ENCODE measurements at regions not wholly inside any gene's neighbourhood (a gene's known extent, or its start where the extent isn't known, plus 50 kb on each side); places are given as distances from the start of the nearest gene placed in this dataset.
A peak's percentile ranks its signal among the peaks of the same experiment; 100 is the strongest.

DNA sequence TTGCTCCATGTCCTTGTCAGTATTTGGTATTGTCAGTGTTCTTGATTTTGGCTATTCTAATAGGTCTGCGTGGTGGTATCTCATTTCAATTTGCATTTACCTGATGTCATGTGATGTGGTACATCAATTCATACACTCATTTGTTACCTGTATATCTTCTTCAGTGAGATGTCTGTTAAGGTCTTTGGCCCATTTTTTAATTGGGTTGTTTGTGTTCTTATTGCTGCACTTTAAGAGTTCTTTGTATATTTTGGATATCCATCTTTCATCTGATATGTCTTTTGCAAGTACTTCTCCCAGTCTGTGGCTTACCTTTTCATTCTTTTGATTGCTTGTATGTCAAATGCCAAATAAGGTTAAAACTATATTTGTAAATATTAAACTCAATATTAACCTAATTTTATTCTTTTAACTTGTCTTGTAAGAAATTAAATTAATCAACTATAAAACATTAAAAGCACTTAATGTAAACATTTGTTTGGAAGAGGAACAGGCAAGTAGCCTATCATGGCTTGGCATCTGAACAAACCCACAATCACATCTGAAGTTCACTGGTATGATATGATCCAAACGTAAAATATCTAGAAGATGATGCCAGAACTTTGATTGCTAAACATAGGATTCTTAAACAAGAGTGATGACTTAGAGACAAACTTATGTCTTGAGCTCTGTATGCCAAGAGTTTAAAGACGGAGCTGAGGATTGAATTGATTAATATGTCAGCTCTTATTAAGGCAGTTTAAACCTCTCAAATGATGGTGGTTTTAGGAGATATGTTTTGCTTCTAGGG lies 587.3 kb downstream of the ANXA1 start:
- no peak for FAIRE-seq
- no peak for DNase-seq (ENCODE audit: insufficient read length, low spot score)

DNA sequence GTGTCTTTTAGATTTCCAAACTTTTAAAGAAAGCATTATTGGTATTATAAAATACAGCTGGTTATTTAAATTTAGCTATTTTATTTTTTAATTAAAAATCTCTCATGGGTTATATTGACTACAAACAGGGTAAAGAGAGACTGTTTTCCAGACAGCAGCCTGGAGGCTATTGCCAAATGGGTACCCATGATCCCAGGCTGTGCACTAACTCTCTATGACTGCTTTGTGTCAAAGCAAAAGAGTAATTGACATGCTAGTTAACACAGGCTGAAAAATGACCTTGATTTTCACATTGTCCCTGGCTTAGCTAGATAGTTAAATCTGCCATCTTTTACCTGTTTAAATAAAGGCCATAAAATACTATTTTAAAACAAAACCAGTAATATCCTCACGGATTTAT lies 589.7 kb downstream of the ANXA1 start:
- DNase-seq (ENCODE audit: insufficient read length, low spot score) (no peak), FAIRE-seq (no peak)

DNA sequence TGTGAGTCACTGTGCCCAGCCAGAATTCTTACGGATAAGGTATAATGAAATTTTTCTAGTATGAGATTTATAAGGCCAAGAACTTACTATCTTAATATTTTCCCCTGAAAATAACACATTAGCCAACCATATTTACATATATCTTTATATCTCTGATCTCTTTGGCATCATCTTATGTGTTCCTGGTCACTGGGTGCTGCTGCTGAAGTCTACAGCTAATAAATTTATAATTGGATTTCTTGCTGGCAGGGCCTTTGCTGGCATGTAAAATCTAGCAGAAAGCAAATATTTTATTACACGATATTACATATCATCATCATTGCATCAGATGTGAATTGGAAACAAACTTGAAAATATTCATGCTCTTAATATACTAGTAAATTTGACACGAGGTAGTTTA lies 590.7 kb downstream of the ANXA1 start:
- DNase-seq (ENCODE audit: insufficient read length, low spot score): no peak
- FAIRE-seq: no peak

DNA sequence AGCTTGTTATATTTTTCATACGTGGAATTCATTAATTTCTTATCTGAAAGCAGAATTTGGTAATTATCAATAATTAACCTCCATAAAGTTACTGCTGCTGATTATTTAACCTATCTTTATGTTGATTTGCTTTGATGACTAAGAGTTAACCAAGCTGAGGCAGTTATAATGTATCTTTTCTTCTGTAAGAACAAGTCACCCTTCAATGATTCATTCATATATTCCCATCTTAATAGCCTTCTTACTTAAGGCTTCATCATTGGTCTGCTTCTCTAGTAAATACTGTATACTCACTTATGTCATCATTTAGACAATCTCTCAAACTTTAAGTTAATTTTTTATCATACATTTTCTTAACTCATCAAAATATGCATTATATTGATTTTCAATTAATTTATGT lies 592.2 kb downstream of the ANXA1 start:
- DNase-seq (ENCODE audit: insufficient read length, low spot score) (no peak), FAIRE-seq (no peak)

DNA sequence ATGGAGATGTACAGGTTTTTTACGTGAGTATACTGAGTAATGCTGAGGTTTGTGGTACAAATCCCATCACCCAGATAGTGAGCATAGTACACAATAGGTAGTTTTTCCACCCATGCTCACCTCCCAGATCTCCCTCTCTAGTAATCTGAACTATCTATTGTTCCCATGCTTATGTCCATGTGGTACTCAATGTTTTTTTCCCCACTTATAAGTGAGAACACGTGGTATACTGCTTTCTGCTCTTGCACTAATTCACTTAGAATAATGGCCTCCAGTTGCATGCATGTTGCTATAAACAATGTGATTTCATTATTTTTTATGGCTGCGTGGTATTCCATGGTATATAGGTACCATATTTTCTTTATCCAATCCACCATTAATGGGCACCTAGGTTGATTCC lies 593.9 kb downstream of the ANXA1 start:
- no peak for FAIRE-seq
- no peak for DNase-seq (ENCODE audit: insufficient read length, low spot score)

DNA sequence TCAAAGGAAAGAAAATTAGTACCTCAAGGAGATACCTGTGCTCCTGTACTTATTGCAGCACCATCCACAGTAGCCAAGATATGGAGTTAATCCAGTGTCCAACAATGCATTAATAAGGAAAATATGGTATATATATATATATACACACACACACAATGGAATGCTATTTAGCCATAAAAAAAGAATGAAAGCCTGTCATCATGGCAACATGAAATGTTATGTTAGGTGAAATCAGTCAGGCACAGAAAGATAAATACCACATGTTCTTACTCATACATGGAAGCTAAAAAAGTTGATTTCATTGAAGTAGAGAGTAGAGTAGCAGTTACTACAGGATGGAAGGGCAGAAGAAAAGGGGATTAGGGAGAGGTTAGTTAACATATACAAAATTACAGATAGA lies 601.5 kb downstream of the ANXA1 start:
- FAIRE-seq: no peak

DNA sequence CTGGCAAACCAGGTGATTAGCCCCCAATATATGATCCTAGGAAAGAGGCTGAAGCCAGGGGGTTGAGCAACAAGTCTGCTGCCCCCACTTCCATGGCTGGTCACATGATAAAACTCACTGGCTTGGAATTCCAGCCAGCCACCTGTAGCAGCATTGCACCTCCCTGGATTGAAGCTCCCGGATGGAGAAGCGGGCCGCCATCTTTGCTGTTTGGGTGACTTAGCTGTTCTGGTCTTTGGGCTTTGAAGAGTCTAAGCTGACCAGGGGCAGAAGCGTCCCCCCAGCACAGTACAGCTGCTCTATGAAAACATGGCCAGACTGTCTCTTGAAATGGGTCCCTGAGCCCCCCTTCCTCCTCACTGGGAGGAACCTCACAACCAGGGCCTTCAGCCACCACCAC lies 610.2 kb downstream of the ANXA1 start:
- DNase-seq (ENCODE audit: insufficient read length, low spot score): no peak
- FAIRE-seq: no peak

More for the DNA sequence above, 601.5 kb downstream of the ANXA1 start:
- DNase-seq (ENCODE audit: insufficient read length, low spot score): no peak

DNA sequence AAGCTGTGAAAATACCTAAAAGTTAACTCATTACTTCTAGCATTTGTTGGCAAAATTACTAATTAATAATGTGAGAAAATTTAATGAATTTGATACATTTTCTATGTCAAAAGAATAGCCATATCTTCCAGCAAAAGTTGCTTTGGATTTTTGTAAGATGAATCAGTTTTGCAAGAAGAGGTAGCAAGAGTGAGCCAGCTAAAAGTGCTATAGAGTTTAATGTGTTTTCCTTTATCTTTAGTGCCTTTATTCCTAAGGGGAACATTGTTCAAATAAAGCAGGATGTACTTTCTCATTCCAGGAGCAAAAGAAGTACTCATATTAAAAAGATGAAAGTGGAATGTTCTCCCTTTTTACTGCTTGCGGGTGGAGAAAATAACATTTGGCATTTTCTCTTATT lies 622.2 kb downstream of the ANXA1 start:
- FAIRE-seq (no peak), DNase-seq (ENCODE audit: insufficient read length, low spot score) (no peak)

DNA sequence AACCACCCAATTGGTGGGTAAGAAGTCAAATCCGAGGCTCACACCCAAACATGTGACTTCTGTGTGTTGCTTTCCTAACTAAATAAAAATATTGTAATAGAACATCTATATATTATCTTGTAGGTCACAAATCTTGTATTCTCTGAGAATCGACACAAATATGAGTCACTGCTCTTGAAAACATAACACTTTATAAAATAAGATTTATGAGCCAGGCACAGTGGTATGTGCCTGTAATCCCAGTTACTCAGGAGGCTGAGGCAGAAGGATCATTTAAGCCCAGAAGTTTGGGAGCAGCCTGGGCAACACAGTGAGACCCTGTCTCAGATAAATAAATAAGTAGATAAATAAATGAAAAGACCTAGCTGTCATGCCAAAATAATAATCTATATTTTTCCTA lies 624.1 kb downstream of the ANXA1 start:
- DNase-seq (ENCODE audit: insufficient read length, low spot score) (no peak), FAIRE-seq (no peak)

DNA sequence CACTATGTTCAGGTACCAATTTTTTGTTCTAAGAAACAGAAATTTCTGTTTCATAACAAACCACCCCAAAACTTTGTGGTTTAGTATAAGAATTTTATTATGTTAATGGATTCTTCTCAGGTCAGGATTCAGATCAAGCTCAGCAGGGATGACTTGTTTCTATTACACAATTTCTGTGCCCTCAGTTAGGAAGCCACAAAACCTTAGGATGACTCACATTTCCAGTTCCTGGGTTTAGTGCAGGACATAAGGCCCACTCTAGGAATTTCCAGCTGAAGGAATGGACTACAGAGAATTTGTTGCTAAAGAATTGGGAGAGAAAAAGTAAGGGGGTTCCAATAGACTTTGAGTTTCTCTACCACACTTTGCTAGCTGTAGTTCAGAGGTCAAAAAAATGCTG lies 629.3 kb downstream of the ANXA1 start:
- DNase-seq (ENCODE audit: insufficient read length, low spot score) (peak; percentile 1), FAIRE-seq (no peak)

DNA sequence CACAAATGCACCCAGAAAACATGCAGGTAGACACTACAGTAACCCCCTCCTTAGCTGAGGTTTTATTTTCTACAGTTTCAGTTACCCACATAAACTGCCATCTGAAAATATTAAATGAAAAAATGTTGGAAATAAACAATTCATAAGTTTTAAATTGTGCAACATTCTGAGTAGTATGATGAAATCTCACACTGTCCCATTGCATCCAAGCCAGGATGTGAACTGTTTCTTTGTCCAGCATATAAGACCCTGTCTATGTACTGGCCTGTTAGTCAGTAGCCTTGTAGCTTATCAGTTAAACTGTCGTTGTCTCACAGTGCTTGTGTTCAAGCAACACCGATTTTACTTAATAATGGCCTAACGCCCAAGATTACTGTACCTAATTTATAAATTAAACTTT lies 630.5 kb downstream of the ANXA1 start:
- DNase-seq (ENCODE audit: insufficient read length, low spot score) (no peak), FAIRE-seq (no peak)

DNA sequence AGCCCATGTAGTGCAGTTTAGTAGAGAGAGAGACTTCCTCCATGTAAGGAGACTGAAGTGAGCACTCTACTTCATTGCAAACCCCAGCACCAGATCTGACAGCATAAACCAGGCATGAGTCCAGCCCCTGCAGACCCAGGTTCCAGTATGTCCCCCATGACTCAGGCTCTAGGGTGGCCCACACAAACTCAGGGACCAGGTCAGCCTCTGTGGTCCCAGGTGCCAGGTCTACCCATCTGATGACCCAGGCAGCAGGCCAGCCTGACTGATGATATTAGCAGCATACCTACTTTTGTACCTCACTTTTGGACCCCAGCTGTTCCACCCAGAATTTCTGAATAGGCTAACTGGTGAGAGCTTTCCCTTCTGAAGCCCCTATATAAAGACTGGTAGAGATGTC lies 647.8 kb downstream of the ANXA1 start:
- no peak for FAIRE-seq
- no peak for DNase-seq (ENCODE audit: insufficient read length, low spot score)

DNA sequence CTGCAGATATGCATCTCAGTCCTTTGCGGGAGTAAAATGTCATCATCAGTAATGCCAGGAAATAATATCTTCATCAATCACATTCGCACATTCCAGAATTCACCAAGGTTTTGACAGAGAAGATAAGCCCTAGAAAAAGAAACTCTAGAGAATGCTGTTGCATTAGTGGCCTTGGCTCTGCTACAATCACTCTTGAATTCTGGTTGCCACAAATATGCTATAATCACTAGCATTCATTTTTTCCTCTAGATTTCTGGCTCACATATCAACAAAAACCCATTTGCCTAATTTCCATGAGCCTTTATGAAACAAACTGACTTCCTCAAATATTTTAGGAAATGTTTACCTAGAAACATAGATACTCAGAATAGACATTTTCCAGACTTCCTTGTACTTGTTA lies 653.4 kb downstream of the ANXA1 start:
- no peak for FAIRE-seq
- DNase-seq (ENCODE audit: insufficient read length, low spot score): no peak

DNA sequence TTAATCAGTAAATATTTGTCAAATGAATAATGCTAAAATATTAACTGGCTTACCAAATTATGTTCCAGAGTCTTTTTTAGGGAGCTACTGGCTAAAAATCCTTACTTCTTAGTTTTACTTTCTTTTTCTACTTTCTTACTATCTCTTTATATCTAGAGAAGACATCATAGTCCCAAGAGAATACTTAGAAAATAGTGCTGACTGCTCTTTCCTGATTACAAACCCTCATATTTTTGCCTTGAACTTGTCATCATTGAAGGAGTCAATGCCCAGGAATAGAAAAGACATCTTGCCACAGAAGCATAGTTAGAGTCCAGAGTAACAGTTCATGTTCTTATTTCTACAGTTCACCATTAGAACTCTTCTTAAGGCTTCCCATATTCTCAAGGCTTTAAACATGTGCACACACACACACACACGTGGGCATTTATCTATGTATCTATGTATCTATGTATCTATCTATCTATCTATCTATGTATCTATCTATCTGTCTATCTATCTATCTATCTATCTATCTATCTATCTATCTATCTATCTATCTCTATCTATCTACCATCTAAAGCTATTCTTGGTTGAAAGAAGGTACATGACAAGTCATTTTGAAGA lies 654.3 kb downstream of the ANXA1 start:
- DNase-seq (ENCODE audit: insufficient read length, low spot score): no peak
- FAIRE-seq: no peak

DNA sequence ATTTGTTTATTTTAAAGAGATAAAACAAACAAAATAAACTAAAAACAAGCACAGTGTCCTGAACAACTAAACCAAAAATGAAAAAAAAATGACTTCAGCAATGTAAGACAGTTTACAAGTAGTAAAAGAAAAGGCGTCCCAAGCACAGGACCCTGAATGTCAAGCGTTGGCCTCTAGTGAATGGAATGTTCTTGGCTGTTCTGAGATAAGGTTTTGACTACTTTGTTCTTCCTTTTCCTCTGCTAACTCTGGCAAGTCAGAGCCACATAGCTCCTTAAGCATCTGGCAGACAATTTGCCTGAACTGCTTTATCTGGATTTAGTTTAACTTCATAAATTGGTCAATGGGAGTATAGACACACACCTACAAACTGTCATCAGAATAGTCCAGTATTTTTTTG lies 655.2 kb downstream of the ANXA1 start:
- DNase-seq (ENCODE audit: insufficient read length, low spot score): no peak
- FAIRE-seq: no peak

DNA sequence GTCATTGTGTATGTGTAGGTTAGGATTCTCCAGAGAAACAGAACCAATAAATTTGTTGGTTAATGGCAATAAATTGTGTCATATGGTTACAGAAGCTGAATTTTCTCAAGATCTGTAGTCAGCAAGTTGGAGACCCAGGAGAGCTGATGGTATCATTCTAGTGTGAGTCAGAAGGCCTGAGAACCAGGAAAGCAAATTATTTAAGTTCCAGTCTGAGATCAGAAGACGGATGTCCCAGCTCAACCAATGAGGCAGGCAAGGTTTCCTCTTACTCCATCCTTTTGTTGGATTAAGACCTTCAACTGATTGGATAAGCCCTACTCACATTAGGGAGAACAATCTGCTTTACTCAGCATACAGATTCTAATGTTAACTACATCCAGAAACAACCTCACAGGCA lies 656.3 kb downstream of the ANXA1 start:
- FAIRE-seq (no peak), DNase-seq (ENCODE audit: insufficient read length, low spot score) (no peak)

DNA sequence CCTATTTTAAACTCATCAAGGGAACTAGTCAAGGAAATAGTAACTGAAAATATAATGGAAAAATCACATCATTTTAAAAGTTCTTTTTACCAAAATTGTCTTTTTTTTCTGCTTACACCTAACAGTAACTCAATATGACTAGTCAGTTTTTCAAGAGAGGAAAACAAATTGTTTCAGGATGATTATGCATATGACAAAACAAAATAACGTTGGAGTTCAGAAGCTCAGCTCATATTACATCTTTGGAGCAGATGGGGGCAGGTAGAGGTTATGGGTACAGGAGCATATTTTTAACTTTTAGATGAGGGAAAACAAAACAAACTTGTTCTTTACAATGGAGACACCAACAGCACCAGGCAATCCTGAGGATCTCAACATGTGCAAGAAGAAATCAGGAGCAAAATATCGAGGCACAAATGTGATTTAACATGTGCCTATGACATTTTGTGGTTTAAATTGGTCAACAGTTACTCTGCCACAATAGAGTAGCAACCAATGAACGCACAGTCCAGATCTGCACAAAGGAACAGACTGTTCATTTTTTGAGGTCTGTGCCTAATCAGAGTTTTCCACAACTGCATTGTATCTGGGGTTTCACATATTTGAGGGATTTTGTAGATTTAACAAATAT lies 659.0 kb downstream of the ANXA1 start:
- no peak for DNase-seq (ENCODE audit: insufficient read length, low spot score)
- no peak for FAIRE-seq

DNA sequence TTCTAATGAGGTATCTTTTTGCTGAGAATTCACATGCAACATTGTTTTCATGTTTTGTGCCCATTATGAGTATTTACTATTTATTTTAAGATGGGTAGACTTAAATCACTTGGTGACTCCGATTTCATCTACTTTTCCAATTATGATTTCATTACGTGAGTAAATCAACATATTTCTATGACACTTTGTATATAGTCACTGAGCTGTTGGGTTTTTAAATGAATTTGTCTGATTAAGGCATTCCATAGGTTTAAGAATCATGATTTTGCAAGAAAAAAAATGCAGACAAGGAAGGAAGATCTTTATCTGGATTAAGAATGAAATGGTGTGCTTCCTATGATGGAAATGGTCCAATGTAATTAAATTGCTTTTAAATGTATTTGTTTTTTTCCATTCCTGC lies 661.9 kb downstream of the ANXA1 start:
- no peak for DNase-seq (ENCODE audit: insufficient read length, low spot score)
- FAIRE-seq: no peak

DNA sequence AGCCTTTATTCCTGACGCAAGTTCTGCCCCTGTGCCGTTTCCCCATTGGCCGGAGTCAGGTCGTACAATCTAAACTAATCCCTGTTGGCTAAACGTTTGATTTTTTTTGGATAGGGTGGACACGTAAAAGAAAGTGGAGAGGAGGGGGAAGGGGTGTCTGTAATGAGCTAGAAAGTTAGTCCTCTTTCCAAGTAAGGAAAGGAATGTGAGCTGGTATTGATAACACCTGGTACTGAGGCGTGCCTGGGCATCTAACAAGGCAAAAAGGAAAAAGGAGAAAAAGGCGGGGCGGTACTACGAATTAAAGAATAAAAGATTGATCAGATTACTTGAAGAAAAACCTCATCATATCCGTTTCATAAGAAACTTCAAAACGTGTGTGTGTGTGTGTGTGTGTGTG lies 665.2 kb downstream of the ANXA1 start:
- FAIRE-seq: no peak
- no peak for DNase-seq (ENCODE audit: insufficient read length, low spot score)

DNA sequence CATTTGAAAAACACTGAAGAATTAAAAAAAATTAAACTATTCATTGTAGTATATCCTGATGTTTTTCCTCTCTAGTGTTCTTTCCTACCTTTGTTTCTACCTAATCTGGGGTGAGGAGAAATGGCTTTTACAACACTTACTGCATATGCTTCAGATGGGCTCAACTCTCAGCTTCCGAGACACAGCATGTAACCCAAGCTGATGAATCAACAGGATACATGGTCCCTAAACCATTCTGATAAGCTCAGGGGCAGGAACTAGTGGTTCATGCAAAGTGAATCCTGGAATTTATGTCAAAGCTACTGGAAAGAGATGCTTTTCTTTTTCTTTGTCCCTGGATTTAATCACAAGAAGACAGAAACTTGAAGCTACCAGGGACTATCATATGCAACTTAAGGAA lies 672.5 kb upstream of the RORB start:
- FAIRE-seq: no peak
- DNase-seq (ENCODE audit: insufficient read length, low spot score): no peak

DNA sequence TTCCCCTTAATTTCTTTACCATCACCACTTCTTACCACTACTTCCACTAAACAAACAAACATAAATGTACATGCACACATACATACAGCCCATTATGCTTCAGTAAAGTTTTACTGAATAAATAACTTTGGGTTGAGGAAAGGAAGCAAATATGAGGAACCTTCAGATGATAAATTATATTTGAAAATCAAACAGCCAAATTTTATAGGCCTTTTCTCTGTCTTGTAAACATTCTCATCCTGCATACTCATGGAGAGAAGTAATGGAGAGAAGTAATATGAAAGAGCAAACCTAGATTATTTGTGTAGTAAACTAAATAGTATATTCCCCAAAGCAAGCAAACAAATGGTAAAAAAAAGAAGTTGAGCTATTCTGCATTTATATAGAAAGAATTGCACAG lies 658.3 kb upstream of the RORB start:
- FAIRE-seq: no peak

DNA sequence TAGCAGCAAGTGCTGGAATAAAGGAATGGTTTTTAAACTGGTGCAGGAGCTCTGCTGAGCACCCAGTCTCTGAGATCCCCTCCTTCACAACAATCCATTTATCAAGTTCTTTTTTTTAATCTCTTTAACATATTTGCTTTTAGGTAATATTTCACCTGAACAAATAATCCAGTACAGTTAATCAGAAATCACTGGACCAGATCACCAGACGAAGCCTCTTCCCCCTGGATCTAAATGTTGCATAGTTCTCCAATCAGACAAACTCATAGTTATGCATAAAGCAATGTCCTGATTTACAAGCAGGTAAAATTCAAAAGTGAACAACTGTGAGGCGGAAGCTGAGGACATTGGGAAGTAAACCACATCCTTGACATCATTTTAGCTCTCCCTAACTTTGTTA lies 657.7 kb upstream of the RORB start:
- FAIRE-seq (no peak), DNase-seq (ENCODE audit: insufficient read length, low spot score) (no peak)

More for the DNA sequence above, 658.3 kb upstream of the RORB start:
- no peak for DNase-seq (ENCODE audit: insufficient read length, low spot score)

All from HTR-8/SVneo (cell line).